Smooth muscle cell (in vitro differentiated cells): ENCODE measurements at regions not wholly inside any gene's neighbourhood (a gene's known extent, or its start where the extent isn't known, plus 50 kb on each side); places are given as distances from the start of the nearest gene placed in this dataset.

Experiments
- DNase-seq: peaks from one replicate; lab custom pipeline; 2025; ENCODE audit not compliant: unreplicated experiment; lab: John Stamatoyannopoulos, UW
- H2AFZ ChIP-seq: fragments of 200-600 bp; sonication (generic); 2 replicates; pipeline ENCODE4 v1.6.0; 2016; ENCODE audit warnings: antibody characterized with exemption, low read depth, mild to moderate bottlenecking
- H3F3A ChIP-seq: fragments of 200-600 bp; sonication (generic); 2 replicates; pipeline ENCODE4 v1.6.0; 2017; ENCODE audit warnings: antibody characterized with exemption, low read depth
- H3K27ac ChIP-seq: fragments of 200-600 bp; sonication (generic); 2 replicates; pipeline ENCODE4 v1.5.1; 2016; ENCODE audit warnings: low read depth, mild to moderate bottlenecking
- H3K27me3 ChIP-seq: fragments of 200-600 bp; sonication (generic); 2 replicates; pipeline ENCODE4 v1.6.1; 2016; ENCODE audit warnings: low read depth, mild to moderate bottlenecking
- H3K36me3 ChIP-seq: fragments of 200-600 bp; sonication (generic); 2 replicates; pipeline ENCODE4 v1.5.1; 2016; ENCODE audit warnings: low read depth
- H3K4me1 ChIP-seq: fragments of 200-600 bp; sonication (generic); 2 replicates; pipeline ENCODE4 v1.5.1; 2016; ENCODE audit warnings: low read depth
- H3K4me2 ChIP-seq: fragments of 200-600 bp; sonication (generic); 2 replicates; pipeline ENCODE4 v1.6.0; 2016; ENCODE audit warnings: mild to moderate bottlenecking
- H3K4me3 ChIP-seq: fragments of 200-600 bp; sonication (generic); 2 replicates; pipeline ENCODE4 v1.5.1; 2016; ENCODE audit warnings: mild to moderate bottlenecking
- H3K79me2 ChIP-seq: fragments of 200-600 bp; sonication (generic); 2 replicates; pipeline ENCODE4 v1.6.0; 2016; ENCODE audit warnings: low read depth, mild to moderate bottlenecking
- H3K9ac ChIP-seq: fragments of 200-600 bp; sonication (generic); 2 replicates; pipeline ENCODE4 v1.6.0; 2016; ENCODE audit warnings: low read depth
- H3K9me3 ChIP-seq: fragments of 200-600 bp; sonication (generic); replicated peaks from 2 replicates; pipeline ENCODE4 v1.5.1; 2016; ENCODE audit warnings: low read depth
- H4K20me1 ChIP-seq: fragments of 200-600 bp; sonication (generic); 2 replicates; pipeline ENCODE4 v1.6.0; 2016; ENCODE audit warnings: low read depth
- CTCF ChIP-seq: fragments of 200-600 bp; sonication (generic); IDR thresholded peaks from 2 replicates; pipeline ENCODE4 v1.5.1; 2017; ENCODE audit warnings: borderline replicate concordance, mild to moderate bottlenecking, antibody characterized with exemption; ENCODE audit not compliant: insufficient read depth, poor library complexity, severe bottlenecking
- WGBS: methylation state at CpG from one replicate; pipeline ENCODE4 v1.1.7; 2016; ENCODE audit warnings: low lambda C conversion rate; 5-methylcytosine and 5-hydroxymethylcytosine counted together

- no peaks in the 10 kb centered on the region for H3K79me2 ChIP-seq
- DNase-seq: no peak
These were observed 262.2 kb upstream of the SEMA3C start for GRCh38 chr7:81181066-81181465.

GRCh38 chr7:81180573-81180972, 261.7 kb upstream of the SEMA3C start:
- no peak overlapping the region for H3K27ac ChIP-seq
- H3K4me2 ChIP-seq: no peak overlapping the region
- H3K36me3 ChIP-seq: no peaks in the 10 kb centered on the region
- H4K20me1 ChIP-seq: no peaks in the 10 kb centered on the region
- H3K27me3 ChIP-seq: no peaks in the 10 kb centered on the region
- H3K79me2 ChIP-seq: no peaks in the 10 kb centered on the region
- WGBS: 98% methylated on average over 2 of the region's 2 CpGs
- H3K4me3 ChIP-seq: no peak overlapping the region
- no peaks in the 10 kb centered on the region for H3F3A ChIP-seq
- TF ChIP-seq CTCF: no peak
- no peak for DNase-seq
- peaks cover 3% of the 10 kb centered on the region for H3K4me1 ChIP-seq
- H3K9ac ChIP-seq: no peak overlapping the region
- H3K9me3 ChIP-seq: no peaks in the 10 kb centered on the region
- no peak overlapping the region for H2AFZ ChIP-seq

More at GRCh38 chr7:81181066-81181465, 262.2 kb upstream of the SEMA3C start:
- H3K36me3 ChIP-seq: no peaks in the 10 kb centered on the region
- TF ChIP-seq CTCF: no peak
- H3K27ac ChIP-seq: no peak overlapping the region
- H3K4me1 ChIP-seq: no peaks in the 10 kb centered on the region
- no peak overlapping the region for H3K9ac ChIP-seq
- H3K27me3 ChIP-seq: no peaks in the 10 kb centered on the region
- H3F3A ChIP-seq: no peaks in the 10 kb centered on the region
- H3K4me2 ChIP-seq: no peak overlapping the region
- no peak overlapping the region for H3K4me3 ChIP-seq
- H2AFZ ChIP-seq: no peak overlapping the region
- H4K20me1 ChIP-seq: no peaks in the 10 kb centered on the region
- H3K9me3 ChIP-seq: no peaks in the 10 kb centered on the region

GRCh38 chr7:81175275-81175940, 256.6 kb upstream of the SEMA3C start:
- TF ChIP-seq CTCF: no peak
- Histone ChIP-seq H2AFZ (no peak overlapping the region), H3K4me3 (no peak overlapping the region), H3K9me3 (no peaks in the 10 kb centered on the region), H3K27me3 (no peaks in the 10 kb centered on the region), H3K4me1 (peaks cover 27% of the 10 kb centered on the region), H3K4me2 (no peak overlapping the region), H3K36me3 (no peaks in the 10 kb centered on the region), H3K27ac (peak overlapping the region; percentile 44), H3K9ac (no peak overlapping the region), H3F3A (no peaks in the 10 kb centered on the region), H3K79me2 (no peaks in the 10 kb centered on the region), H4K20me1 (no peaks in the 10 kb centered on the region)
- DNase-seq: no peak
- WGBS: 77% methylated on average over 6 of the region's 6 CpGs

GRCh38 chr7:81173766-81174281, 255.0 kb upstream of the SEMA3C start:
- Histone ChIP-seq H3K36me3 (no peaks in the 10 kb centered on the region), H4K20me1 (no peaks in the 10 kb centered on the region), H3K79me2 (no peaks in the 10 kb centered on the region), H3K9ac (no peak overlapping the region), H3K27ac (no peak overlapping the region), H3K4me2 (no peak overlapping the region), H3K4me1 (peaks cover 27% of the 10 kb centered on the region), H3F3A (no peaks in the 10 kb centered on the region), H3K4me3 (no peak overlapping the region), H2AFZ (peak overlapping the region; percentile 23), H3K27me3 (no peaks in the 10 kb centered on the region), H3K9me3 (no peaks in the 10 kb centered on the region)
- no peak for DNase-seq
- no peak for TF ChIP-seq CTCF
- WGBS: 68% methylated on average over 7 of the region's 7 CpGs
